Posterior vena cava (tissue), 2 donors: ENCODE measurements at regions not wholly inside any gene's neighbourhood (a gene's known extent, or its start where the extent isn't known, plus 50 kb on each side); places are given as distances from the start of the nearest gene placed in this dataset.
"Not testable (repeated sequence)": the region's sequence is repeated elsewhere in the genome, so short reads cannot be mapped to it uniquely, and the experiment has no call there.

Source experiments
- DNase-seq: peaks from one replicate; pipeline ENCODE4 v3.0.0-alpha.2; 2020; ENCODE audit warnings: low spot score
- intact Hi-C, 2 donors: fragments of 100-400 bp; cut with DNase I; formaldehyde crosslinking; loops; one replicate each; pipeline versions ENCODE4 v1.14.1 to v1.14.2; 2022 to 2023
- donor health status: DM: yes; HTN: yes; CAD: no.
- donor health status: DM: yes; HTN: yes; CAD: no.

DNA sequence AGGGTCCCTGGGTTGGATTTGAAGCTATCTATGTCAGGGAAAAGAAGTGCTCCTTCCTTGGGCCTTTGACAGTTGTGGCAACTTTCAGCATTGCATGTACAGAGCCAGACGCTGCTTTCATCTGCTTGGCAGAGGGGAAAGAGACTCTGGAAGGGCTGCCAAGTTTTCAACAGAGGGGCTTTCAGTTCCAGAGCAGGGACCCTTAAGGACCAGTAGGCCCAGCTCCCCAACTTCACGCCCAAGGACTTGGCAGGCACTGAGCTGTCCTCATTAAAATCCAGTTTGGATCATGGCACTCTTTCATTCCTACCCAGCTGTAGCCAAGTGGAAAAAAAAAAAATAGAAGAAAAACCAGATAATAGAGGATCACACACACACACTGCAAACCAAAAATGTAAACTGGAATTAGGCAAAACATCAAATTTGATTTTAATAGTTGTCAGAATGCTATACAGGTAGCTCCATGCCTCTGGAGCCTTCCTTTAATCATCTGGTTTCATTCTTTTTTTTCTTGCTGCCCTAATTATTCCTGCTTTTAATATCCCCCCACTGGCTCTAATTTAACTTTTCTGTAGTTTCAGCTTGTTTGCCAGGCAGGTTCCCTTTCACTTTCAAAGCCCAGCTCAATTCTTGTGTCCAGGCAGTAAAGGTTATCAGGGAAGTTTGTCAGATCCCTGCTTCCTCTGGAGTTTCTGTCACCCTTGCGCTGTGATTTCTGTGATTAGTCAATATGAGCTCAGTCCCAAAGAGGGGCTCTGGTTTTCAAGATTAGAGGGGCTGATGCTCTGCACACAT lies 702.6 kb upstream of the CDH8 start:
- intact Hi-C loops, result no loop called here
- DNase-seq, result no peak

DNA sequence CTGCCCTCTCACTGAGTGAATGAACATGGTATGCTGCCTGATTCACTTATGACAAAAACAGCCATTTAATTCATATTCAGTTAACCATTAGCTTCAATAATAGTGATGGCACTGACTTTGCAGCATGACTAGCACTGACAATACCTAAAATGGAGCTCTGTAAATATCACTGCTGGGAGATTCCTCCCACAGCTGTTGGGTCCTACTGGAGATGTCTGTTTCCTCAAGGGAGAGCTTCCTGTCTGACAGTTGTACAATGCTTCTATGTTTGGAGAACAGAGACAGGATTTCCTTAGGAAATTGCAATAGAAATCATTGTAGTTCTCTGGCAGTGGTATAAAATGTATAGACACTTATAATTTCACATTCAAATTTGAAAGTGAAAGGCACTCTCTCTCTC lies 695.9 kb upstream of the CDH8 start:
- intact Hi-C loops, result no loop called here
- DNase-seq, result no peak

DNA sequence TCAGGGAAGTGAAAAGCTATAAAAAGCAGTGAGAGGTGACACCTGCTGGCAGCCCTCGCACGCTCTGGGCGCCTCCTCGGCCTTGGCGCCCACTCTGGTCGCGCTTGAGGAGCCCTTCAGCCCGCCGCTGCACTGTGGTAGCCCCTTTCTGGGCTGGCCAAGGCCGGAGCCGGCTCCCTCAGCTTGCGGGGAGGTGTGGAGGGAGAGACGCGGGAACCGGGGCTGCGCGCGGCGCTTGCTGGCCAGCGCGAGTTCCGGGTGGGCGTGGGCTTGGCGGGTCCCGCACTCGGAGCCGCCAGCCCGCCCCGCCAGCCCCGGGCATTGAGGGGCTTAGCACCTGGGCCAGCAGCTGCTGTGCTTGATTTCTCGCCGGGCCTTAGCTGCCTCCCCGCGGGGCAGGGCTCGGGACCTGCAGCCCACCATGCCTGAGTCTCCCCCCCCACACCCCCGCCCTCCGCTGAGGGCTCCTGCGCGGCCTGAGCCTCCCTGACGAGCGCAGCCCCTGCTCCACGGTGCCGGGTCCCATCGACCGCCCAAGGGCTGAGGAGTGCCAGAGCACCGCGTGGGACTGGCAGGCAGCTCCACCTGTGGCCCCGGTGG lies 688.5 kb upstream of the CDH8 start:
- DNase-seq, intact Hi-C loops: not testable (repeated sequence)

DNA sequence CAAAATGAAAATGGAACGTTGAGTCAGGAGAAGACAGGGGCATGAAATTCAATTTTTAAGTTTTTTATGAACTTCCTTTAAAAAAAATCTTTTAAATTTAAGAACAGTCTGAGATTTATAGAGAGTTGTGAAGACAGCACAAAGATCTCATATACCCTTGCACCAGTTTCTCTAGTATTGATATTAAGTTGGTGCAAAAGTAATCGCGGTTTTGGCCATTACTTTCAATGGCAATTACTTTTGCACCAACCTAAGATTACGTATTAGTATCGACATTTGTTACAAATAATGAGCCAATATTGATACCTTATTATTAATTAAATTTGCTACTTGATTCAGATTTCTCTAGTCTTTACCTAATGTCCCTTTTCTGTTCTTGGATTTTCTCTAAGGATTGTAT lies 684.4 kb upstream of the CDH8 start:
- DNase-seq, result no peak
- intact Hi-C loops, result no loop called here

DNA sequence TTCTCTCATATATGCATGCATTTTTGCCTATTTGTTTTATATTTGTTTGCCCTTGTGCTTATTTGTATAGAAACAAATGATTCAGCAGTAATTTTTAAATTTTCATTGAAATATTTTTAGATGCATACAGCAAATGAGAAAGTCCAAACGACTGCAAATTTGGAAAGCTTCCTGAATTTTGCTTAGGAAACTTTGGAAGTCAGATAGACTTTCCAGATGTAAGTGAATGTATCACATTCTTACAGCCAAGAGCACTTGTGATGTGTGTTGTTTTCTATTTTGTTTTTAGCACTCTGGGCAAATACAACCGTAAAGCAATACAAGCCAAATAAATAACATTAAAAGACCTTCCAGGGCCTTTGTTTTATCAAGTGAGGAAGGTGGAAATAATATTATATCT lies 680.8 kb upstream of the CDH8 start:
- no peak for DNase-seq
- intact Hi-C loops, result no loop called here

DNA sequence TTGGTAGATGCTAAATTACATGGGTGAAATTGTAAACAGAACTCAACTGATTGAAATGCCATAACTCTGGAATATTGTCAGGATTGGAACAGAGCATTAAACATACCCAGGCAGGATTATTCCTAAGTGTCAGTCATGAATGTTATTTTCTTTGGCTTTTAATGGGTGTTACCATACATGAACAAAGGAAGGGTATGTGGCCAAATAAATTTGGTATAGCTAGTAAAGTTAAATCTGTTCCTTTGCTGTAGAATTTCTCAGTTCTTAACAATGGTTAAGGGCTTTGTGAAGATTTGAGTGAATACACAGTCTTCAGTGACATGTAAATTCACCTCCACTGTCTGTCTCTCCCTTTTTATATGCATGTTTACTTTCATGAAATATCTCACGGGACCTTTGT lies 679.5 kb upstream of the CDH8 start:
- intact Hi-C loops, result no loop called here
- DNase-seq, result no peak

DNA sequence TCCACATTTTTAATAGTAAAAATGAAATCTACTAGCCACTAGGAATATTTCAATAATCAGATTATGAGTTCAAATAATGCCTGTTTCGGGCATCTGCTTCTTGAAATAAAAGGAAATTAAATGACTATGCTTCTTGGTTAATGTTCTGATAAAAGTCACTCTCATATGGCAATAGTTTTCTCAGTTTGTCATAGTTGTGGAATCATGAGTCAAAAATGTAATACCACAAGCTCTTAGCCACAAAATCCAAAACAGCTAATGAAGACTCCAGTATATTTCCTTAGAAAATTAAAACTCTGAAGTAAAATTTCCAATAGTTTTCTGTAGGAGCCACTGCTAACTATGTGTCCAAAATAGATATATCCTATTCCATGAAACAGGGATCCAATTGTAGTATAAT lies 676.3 kb upstream of the CDH8 start:
- DNase-seq, result no peak
- intact Hi-C loops, result no loop called here

DNA sequence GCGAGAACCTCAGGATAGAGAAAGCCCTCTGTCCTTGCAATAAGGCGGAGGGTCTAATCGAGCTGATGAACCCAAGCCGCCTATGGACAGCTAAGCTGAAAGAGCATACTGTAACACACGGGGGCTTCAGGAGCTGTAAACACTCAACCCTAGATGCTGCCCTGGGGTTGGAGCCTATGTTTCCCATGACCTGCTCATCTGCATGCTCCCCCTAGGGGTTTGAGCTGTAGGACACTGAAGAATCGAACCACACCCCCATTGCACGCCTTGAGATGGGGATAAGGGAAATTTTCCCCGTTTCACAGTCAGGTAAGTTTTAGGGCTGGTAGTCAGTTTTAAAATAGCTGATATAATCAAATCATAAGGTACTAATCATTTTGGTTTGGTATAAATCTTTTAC lies 675.6 kb upstream of the CDH8 start:
- no peak for DNase-seq
- intact Hi-C loops, result no loop called here

DNA sequence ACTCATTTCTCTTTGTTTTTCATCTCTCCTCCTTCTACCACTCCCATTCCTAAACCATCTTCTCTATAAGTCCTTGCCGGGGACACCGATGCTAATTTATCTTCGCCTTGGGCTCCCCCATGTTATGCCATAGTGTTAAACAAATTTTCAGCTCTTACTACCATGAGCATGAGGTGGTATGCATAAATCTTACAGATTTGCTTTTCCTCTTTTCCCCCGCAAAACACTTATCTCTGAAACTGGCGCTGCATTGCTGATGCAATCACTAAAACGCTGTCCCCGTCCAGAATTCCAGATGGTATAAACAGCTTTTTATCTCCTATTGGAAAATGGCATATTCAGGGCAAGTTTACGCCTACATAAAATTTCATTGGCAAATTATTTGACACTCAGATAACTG lies 673.6 kb upstream of the CDH8 start:
- intact Hi-C loops, result no loop called here
- no peak for DNase-seq

DNA sequence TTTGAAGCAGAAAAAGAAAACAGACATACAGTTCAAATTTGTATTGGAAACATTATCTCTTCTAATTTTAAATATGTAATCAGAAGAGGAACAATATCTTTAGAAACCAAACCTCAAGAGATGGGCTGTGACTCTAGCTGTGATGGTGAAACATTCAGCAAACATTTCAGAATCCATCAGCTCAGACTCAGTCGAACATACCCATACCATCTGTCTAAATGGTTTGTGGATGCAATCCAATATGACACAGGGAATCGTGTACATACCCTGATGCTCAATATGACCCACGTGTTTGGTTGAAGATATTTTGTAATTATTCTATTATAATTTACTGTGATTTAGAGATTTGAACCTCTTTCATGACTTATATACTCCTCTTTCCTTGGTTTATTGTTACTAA lies 665.2 kb upstream of the CDH8 start:
- no peak for DNase-seq
- intact Hi-C loops, result no loop called here

DNA sequence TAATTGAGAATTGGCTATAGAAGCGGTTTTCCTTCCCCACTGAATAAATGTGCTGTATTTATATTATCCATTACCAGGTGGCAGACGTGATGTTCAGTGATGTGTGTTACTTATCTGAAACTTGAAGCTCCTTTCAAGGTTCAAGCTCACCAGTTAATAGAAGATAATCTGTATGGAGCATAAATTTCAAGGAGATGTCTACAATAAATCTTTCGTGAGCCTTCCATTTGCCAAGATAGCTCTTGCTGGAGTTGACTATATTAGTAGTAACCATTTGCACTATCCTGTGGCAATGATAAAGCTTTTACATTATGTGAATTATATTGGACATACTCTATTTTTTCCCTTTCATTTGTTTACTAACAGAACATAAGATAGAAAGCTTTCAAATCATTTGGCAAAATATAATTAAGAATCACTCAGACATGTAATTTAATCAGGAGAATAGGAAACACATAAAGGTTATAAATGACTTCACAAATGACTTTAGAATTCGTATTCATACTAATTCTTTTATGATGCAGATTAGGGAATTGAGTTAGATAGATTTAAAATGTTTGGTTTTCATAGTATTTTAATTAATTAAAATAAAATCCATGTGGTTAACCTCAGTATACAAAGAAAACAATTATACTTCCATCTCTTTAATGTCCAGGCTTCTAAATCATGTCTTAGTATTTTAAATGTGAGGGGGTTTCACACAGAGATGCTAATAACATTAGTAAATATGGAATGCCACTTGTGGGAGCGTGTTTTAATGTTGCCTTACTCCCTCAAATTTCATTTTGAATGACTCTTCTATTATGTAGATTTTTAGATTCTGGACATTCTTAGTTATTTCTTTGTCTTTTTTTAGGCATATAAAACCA lies 664.4 kb upstream of the CDH8 start:
- intact Hi-C loops, result no loop called here
- DNase-seq, result no peak

DNA sequence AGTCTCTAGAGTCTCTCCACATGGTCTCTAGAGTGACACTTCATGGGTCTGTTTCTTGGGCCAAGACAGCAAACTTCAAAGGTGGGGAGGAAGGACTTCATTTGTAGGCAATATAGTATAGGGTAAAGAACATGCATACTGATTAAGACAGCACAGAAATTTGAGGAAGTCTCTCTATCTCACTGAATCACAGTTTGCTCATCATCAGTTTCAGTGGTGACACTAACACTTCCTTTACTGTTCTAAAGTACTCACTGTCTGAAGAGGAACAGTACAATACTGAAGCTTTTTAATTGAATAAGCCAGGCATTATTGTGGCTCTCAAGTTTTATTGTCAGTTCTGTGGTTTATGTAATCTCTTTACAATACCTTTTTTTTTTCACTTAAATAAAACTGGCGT lies 656.4 kb upstream of the CDH8 start:
- DNase-seq, result no peak
- intact Hi-C loops, result loop anchor here in 1 of 2 donors (10.0 kb wide), 1 partner anchor 1222 kb away; no protein-coding TSS in a partner anchor

DNA sequence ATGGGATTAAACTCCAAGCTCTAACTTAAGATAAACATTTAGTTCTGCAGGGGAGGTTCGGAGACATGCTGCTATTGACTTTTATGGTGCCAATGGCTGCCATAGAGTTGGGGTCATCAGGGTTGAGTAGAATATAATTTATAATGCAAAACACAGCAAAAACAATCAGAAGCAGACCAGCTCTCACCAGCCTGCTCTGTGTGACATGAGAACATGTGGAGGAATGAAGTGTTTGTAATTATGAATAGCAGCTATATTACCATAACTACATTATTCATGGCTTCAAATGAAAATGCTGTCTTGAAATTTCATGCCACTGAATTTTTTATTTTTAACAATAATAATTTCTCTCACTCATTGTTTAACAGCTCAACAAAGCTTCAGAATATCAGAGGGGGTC lies 645.6 kb upstream of the CDH8 start:
- no peak for DNase-seq
- intact Hi-C loops, result no loop called here

DNA sequence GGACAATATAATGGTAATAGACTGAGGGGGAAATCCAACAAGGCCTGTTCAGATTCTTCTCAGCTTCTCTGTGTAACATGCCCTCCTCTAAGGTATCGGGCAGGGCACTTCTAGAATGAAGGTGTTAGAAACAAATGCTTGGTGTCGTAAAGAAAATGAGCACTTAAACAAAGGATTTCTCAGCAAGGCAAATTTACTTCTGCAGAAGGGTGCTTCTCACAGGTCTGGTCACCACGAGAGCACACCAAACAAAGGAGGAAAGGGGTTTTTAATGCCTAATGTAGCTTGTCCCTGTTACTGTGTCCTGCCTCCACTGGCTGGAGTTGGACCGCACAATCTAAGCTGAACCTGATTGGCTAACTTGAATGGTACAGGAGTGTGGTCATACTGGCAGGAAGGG lies 642.6 kb upstream of the CDH8 start:
- no peak for DNase-seq
- intact Hi-C loops, result no loop called here

DNA sequence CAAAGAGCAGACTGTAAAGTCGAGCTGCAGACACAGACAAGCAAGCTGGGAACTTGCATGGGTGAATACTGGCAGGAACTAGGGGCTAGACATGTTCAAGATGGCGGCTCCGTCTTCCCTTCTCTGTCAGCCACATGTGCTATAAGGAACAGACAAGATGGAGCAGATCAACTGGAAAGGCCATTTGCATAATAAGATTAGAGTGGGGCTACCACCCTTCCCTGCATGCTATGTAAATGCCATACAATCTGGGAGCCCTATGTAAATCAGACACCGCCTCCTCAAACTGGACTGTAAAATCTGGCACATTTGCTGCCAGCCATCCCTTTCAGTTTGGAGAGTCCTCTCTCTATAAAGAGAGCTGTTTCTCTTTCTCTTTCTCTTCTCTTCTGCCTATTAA lies 640.1 kb upstream of the CDH8 start:
- DNase-seq, result no peak

DNA sequence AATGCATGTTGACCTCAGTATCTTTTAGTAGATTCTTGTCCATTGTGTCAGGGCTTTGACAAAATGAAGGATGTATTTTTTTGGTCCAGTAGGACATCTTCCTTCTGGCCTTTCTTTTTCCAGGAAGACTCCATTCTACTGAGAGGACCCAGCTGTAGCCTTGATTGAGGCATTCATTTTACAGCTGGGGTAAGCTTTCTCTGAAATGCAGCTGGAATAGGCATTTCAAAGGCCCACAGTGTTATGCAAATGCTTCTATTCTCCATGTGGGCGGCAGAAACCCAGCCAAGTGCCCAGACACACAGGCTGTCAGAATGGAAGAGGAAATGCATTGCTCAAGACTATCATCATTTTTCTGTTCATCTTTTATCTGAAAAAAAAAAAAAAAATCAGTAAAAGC lies 629.0 kb upstream of the CDH8 start:
- DNase-seq, result no peak
- intact Hi-C loops, result no loop called here

More for the DNA sequence above, 640.1 kb upstream of the CDH8 start:
- intact Hi-C loops, result no loop called here

DNA sequence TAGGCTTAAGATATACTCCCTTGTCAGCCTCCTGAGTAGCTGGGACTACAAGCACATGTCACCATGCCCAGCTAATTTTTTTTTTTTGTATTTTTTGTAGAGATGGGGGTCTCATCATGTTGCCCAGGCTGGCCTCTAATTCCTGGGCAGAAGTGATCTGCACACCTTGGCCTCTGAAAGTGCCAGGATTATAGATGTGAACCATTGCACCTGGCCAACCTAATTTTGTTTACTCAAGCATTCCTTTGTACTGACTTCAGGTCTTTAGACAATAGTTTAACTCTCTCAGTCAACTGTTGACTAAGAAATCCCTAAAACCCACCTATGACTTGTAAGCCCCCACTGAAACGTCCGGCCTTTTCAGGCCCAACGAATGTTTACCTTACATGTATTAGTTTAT lies 628.3 kb upstream of the CDH8 start:
- DNase-seq, result no peak
- intact Hi-C loops, result no loop called here

DNA sequence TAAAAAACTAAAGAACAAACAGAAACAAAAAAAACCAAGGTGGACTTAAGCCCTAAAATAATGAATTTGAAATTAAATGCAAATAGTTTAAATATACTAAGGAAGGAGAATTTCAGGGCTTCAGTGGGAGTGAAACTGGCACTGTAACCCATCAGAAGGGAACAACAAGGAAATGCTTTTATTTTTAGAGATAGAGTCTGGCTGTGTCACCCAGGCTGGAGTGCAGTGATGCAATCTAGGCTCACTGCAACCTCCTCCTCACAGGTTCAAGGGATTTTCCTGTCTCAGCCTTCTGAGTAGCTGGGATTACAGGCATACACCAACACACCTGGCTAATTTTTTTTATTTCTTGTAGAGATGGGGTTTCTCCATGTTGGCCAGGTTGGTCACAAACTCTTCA lies 625.2 kb upstream of the CDH8 start:
- intact Hi-C loops, result no loop called here
- DNase-seq, result no peak

DNA sequence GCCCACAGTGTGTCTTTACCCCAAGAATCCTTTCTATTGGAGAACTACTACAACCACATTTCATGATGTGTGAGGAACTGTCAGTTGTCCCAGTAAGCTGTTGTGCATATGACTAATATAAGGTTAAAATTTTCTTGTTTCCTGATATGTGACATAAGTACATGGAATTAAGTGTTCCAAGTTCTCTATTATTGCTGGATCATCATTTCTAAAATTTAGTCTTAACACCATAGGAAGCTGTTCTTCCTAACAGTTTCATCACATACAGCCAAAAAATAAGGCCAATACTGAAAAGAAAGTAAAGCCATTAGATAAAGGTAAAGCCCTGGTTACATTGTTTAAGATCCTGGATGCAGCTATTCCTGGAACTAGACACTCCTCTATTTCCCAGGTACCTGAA lies 620.9 kb upstream of the CDH8 start:
- no peak for DNase-seq
- intact Hi-C loops, result no loop called here

DNA sequence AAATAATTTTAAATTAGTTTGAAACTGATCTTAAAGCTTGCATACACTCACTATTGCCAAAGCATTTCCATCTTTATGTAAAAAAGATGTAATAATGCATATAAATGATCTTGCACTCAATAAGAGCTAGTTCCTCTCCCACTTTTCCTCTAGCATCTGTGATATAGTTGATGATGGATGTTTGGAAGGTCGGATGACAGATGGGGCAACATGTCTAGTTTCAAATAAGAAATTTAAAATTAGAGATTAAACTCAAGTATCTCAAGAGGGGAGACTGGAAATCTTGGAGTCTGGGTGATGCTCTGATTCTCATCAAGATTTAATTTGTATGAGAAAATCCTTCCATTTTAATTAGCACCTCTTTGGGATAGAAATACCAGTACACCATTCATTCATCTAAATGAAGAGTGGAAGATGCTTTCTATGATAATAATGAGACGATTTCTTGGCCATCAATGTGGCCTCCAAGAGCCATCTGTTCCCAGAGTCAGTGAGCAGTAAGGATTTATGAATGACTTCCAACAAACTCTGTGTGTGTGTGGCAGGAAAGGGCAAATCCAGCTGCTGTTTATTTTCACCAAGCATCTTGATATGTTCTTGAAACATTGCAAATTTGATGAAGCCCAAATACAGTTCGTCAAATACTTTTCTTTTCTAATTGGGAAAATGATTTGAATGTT lies 616.3 kb upstream of the CDH8 start:
- intact Hi-C loops, result no loop called here
- no peak for DNase-seq
